GM12873 (cell line): ENCODE measurements at regions not wholly inside any gene's neighbourhood (a gene's known extent, or its start where the extent isn't known, plus 50 kb on each side); places are given as distances from the start of the nearest gene placed in this dataset.

ENCODE experiments used
- CTCF ChIP-seq: IDR thresholded peaks from 2 replicates; pipeline ENCODE4 v1.5.1; 2012; ENCODE audit warnings: low read depth, mild to moderate bottlenecking, moderate library complexity, low read length, control low read depth; ENCODE audit not compliant: insufficient read depth; ENCODE audit errors: missing control alignments

GRCh38 chr6:133106934-133107333, 134.2 kb upstream of the EYA4 start:
- TF ChIP-seq CTCF, result no peak

DNA sequence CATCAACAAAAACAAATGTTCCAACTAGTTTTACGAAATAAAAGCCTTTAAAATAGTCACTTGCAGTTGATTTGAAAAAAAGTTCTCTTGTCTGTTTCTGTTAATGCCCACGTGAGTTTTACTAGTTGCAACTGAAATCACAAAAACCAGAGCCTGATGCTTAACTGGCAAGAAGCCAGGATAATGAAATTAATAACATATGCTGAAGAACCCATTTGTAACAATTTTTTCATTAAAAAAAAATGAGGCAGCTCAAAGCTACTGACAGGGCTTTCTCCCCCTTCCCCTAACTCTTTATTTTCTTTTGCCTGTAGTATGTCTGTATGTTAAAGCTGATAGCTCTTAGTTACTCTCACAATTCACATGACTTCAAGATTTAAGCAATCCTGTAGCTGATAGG, 132.7 kb upstream of the EYA4 start:
- TF ChIP-seq CTCF, result no peak

GRCh38 chr6:133114973-133115372, 126.2 kb upstream of the EYA4 start:
- TF ChIP-seq CTCF, result no peak

GRCh38 chr6:133115946-133116345, 125.2 kb upstream of the EYA4 start:
- no peak for TF ChIP-seq CTCF

GRCh38 chr6:133128191-133128590, 113.0 kb upstream of the EYA4 start:
- no peak for TF ChIP-seq CTCF

DNA sequence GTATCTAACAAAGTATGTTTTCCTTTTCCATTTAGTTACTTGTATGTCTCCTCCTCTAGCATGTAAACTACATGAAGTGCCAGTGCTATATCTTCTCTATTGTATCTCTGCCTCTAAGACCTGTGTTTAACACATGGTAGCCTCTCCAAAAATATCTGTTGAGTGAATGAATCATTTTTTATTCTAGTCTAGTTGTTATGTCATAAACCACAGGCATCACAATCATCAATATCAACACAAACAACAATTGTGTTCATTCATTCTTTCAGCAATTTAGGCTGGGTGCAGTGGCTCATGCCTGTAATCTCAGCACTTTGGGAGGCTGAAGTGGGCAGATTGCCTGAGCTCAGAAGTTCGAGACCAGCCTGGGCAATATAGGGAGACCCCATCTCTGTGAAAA, 111.6 kb upstream of the EYA4 start:
- TF ChIP-seq CTCF, result no peak

DNA sequence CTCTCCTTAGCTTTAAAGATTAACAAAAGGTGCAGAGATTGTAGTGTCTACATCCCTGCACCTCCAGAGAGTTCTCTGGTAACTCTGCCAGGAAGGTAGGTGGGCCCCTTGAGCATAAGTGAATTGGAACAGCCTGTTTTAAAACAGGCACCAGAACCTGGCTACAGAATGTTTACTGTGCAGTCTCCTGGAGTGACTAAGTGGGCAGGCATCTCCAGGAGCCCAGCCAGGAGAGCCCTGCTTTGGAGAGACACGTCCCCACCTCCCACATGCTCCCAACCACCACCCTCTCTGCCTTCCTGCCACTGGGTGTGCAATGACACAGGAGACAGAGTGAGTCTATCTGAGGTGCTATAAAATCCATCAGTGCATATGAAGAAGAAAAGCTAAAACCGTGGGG, 110.3 kb upstream of the EYA4 start:
- TF ChIP-seq CTCF, result no peak
